OCI-LY3 (cell line): ENCODE measurements at regions not wholly inside any gene's neighbourhood (a gene's known extent, or its start where the extent isn't known, plus 50 kb on each side); places are given as distances from the start of the nearest gene placed in this dataset.

Experiments used
- H2AFZ ChIP-seq: fragments of 200-600, 300-600 bp; shearing (Covaris generic); 2 replicates; pipeline ENCODE4 v1.6.0; 2014; ENCODE audit warnings: antibody characterized with exemption, low read depth, low read length
- H3K27ac ChIP-seq: fragments of 200-600, 300-600 bp; sonication (generic); 2 replicates; pipeline ENCODE4 v1.5.1; 2014; ENCODE audit warnings: mild to moderate bottlenecking, low read length, moderate library complexity, mixed read lengths
- H3K27me3 ChIP-seq: fragments of 200-600, 300-600 bp; sonication (generic); 2 replicates; pipeline ENCODE4 v1.6.1; 2014; ENCODE audit warnings: low read depth, low read length, mixed read lengths
- H3K36me3 ChIP-seq: fragments of 200-600, 300-600 bp; sonication (generic); replicated peaks from 2 replicates; pipeline ENCODE3; 2014; ENCODE audit warnings: low read depth, low read length, mixed read lengths
- H3K4me1 ChIP-seq: fragments of 300-600, 200-600 bp; sonication (generic); 2 replicates; pipeline ENCODE4 v1.6.1; 2014; ENCODE audit warnings: low read length, mixed read lengths
- H3K4me2 ChIP-seq: fragments of 200-600, 300-600 bp; sonication (generic); 2 replicates; pipeline ENCODE4 v1.6.1; 2014; ENCODE audit warnings: low read length, mixed read lengths
- H3K4me3 ChIP-seq: fragments of 300-600, 200-600 bp; sonication (generic); 2 replicates; pipeline ENCODE4 v1.5.1; 2014; ENCODE audit warnings: antibody characterized with exemption, mild to moderate bottlenecking, low read length, moderate library complexity
- H3K79me2 ChIP-seq: fragments of 300-600, 200-600 bp; shearing (Covaris generic); 2 replicates; pipeline ENCODE4 v1.6.1; 2014; ENCODE audit warnings: mild to moderate bottlenecking, low read length, mixed read lengths
- H3K9ac ChIP-seq: fragments of 300-600, 200-600 bp; shearing (Covaris generic); 2 replicates; pipeline ENCODE4 v1.6.0; 2014; ENCODE audit warnings: mild to moderate bottlenecking, low read length, moderate library complexity
- H3K9me3 ChIP-seq: fragments of 200-600, 300-600 bp; shearing (Covaris generic); 2 replicates; pipeline ENCODE4 v1.6.1; 2014; ENCODE audit warnings: low read length, mixed read lengths; ENCODE audit not compliant: insufficient read depth
- H4K20me1 ChIP-seq: fragments of 200-600, 300-600 bp; sonication (generic); 2 replicates; pipeline ENCODE4 v1.6.1; 2016; ENCODE audit warnings: low read length, mixed read lengths; ENCODE audit not compliant: insufficient read depth
- CTCF ChIP-seq: fragments of 200-600, 300-600 bp; sonication (generic); IDR thresholded peaks from 2 replicates; pipeline ENCODE4 v1.5.1; 2014; ENCODE audit warnings: antibody characterized with exemption, low read length, low read depth
- EZH2phosphoT487 ChIP-seq: fragments of 200-600 bp; shearing (Covaris generic); IDR thresholded peaks from 2 replicates; pipeline ENCODE4 v1.6.1; 2018; ENCODE audit warnings: antibody characterized with exemption, mixed run types, low read depth

DNA sequence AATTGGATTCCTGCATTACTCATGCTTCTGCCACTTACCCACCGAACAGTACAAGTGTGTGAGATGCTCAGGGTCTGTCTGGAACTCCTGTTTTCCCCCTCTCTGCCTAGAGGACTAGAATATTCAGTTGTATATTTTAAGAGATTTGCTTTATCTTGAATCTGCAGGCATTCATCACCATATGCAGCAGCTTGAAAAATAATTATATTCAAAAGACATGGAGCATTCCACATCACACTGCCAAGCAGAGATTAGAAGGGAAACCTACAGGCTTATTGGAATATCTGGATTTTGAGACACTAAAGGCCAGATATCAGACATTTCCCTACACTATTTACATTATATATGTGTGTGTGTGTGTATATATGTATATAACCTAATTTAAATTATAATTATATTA is 382.8 kb upstream of the POM121L12 start:
- H3K27ac ChIP-seq = no peak overlapping the region
- no peak overlapping the region for H3K4me2 ChIP-seq
- no peaks in the 10 kb centered on the region for H3K9me3 ChIP-seq
- TF ChIP-seq CTCF = no peak
- H3K79me2 ChIP-seq = no peaks in the 10 kb centered on the region
- no peaks in the 10 kb centered on the region for H3K36me3 ChIP-seq
- H4K20me1 ChIP-seq = no peaks in the 10 kb centered on the region
- no peak overlapping the region for H3K4me3 ChIP-seq
- H3K9ac ChIP-seq = no peak overlapping the region
- H3K27me3 ChIP-seq = no peaks in the 10 kb centered on the region
- H2AFZ ChIP-seq = no peak overlapping the region
- H3K4me1 ChIP-seq = peaks cover 10% of the 10 kb centered on the region

- peaks cover 10% of the 10 kb centered on the region for H3K4me1 ChIP-seq
- H3K9me3 ChIP-seq = no peaks in the 10 kb centered on the region
- no peak overlapping the region for H3K27ac ChIP-seq
- H3K36me3 ChIP-seq = no peaks in the 10 kb centered on the region
- no peak overlapping the region for H2AFZ ChIP-seq
- no peaks in the 10 kb centered on the region for H3K79me2 ChIP-seq
- H3K4me2 ChIP-seq = no peak overlapping the region
- no peaks in the 10 kb centered on the region for H4K20me1 ChIP-seq
- H3K27me3 ChIP-seq = no peaks in the 10 kb centered on the region
- no peak for TF ChIP-seq CTCF
- no peak for TF ChIP-seq EZH2phosphoT487
- H3K4me3 ChIP-seq = no peak overlapping the region
- no peak overlapping the region for H3K9ac ChIP-seq
Measured at GRCh38 chr7:52648872-52649271, 386.6 kb upstream of the POM121L12 start.

GRCh38 chr7:52647046-52647445 is 388.4 kb upstream of the POM121L12 start:
- Histone ChIP-seq H3K36me3 (no peaks in the 10 kb centered on the region), H3K4me3 (no peak overlapping the region), H3K4me2 (no peak overlapping the region)

GRCh38 chr7:52639981-52640380 is 395.5 kb upstream of the POM121L12 start:
- Histone ChIP-seq H3K79me2 (no peaks in the 10 kb centered on the region), H3K4me1 (no peaks in the 10 kb centered on the region), H3K4me3 (no peak overlapping the region), H2AFZ (no peak overlapping the region), H3K27ac (no peak overlapping the region), H4K20me1 (no peaks in the 10 kb centered on the region), H3K36me3 (no peaks in the 10 kb centered on the region), H3K4me2 (no peak overlapping the region), H3K9ac (no peak overlapping the region), H3K9me3 (no peaks in the 10 kb centered on the region), H3K27me3 (no peaks in the 10 kb centered on the region)
- no peak for TF ChIP-seq CTCF
- no peak for TF ChIP-seq EZH2phosphoT487

More at GRCh38 chr7:52647046-52647445, 388.4 kb upstream of the POM121L12 start:
- no peaks in the 10 kb centered on the region for H4K20me1 ChIP-seq
- no peaks in the 10 kb centered on the region for H3K9me3 ChIP-seq
- H2AFZ ChIP-seq = no peak overlapping the region
- no peaks in the 10 kb centered on the region for H3K27me3 ChIP-seq
- no peak overlapping the region for H3K9ac ChIP-seq
- H3K79me2 ChIP-seq = no peaks in the 10 kb centered on the region
- TF ChIP-seq CTCF = no peak
- H3K4me1 ChIP-seq = peaks cover 10% of the 10 kb centered on the region
- no peak overlapping the region for H3K27ac ChIP-seq
